ENCODE measurements at regions not wholly inside any gene's neighbourhood (a gene's known extent, or its start where the extent isn't known, plus 50 kb on each side); places are given as distances from the start of the nearest gene placed in this dataset.
"Not testable (repeated sequence)": the region's sequence is repeated elsewhere in the genome, so short reads cannot be mapped to it uniquely, and the experiment has no call there.

- no peak for DNase-seq
These were observed 172.1 kb upstream of the SLC7A11 start for GRCh38 chr4:138414202-138414601.

GRCh38 chr4:138413273-138413672 lies 171.1 kb upstream of the SLC7A11 start:
- no peak for DNase-seq

GRCh38 chr4:138412847-138413246 lies 170.7 kb upstream of the SLC7A11 start:
- DNase-seq = no peak

GRCh38 chr4:138410266-138410665 lies 168.1 kb upstream of the SLC7A11 start:
- no peak for DNase-seq

GRCh38 chr4:138409670-138410069 lies 167.5 kb upstream of the SLC7A11 start:
- DNase-seq = no peak

GRCh38 chr4:138408758-138409157 lies 166.6 kb upstream of the SLC7A11 start:
- no peak for DNase-seq

- DNase-seq = no peak
These were observed 165.2 kb upstream of the SLC7A11 start for GRCh38 chr4:138407329-138407728.

GRCh38 chr4:138406876-138407275 lies 164.7 kb upstream of the SLC7A11 start:
- no peak for DNase-seq

GRCh38 chr4:138405934-138406567 lies 163.9 kb upstream of the SLC7A11 start:
- DNase-seq = no peak

GRCh38 chr4:138405466-138405891 lies 163.3 kb upstream of the SLC7A11 start:
- no peak for DNase-seq

GRCh38 chr4:138404801-138405200 lies 162.7 kb upstream of the SLC7A11 start:
- no peak for DNase-seq

- DNase-seq = no peak
These were observed 162.1 kb upstream of the SLC7A11 start for GRCh38 chr4:138404251-138404650.

GRCh38 chr4:138401334-138401733 lies 159.2 kb upstream of the SLC7A11 start:
- DNase-seq = no peak

- no peak for DNase-seq
These were observed 158.4 kb upstream of the SLC7A11 start for GRCh38 chr4:138400543-138400942.

- no peak for DNase-seq
These were observed 157.9 kb upstream of the SLC7A11 start for GRCh38 chr4:138400066-138400465.

- no peak for DNase-seq
These were observed 156.9 kb upstream of the SLC7A11 start for GRCh38 chr4:138399081-138399480.

- DNase-seq = no peak
These were observed 156.2 kb upstream of the SLC7A11 start for GRCh38 chr4:138398322-138398721.

- no peak for DNase-seq
These were observed 151.9 kb upstream of the SLC7A11 start for GRCh38 chr4:138393886-138394610.

GRCh38 chr4:138392751-138393308 lies 150.7 kb upstream of the SLC7A11 start:
- no peak for DNase-seq

- DNase-seq = no peak
These were observed 148.0 kb upstream of the SLC7A11 start for GRCh38 chr4:138389976-138390685.

- DNase-seq = no peak
These were observed 132.8 kb upstream of the SLC7A11 start for GRCh38 chr4:138374947-138375346.

GRCh38 chr4:138367942-138368341 lies 125.8 kb upstream of the SLC7A11 start:
- DNase-seq = no peak

GRCh38 chr4:138352446-138352845 lies 110.3 kb upstream of the SLC7A11 start:
- DNase-seq = not testable (repeated sequence)

- peak; percentile 2 to 8 for DNase-seq
These were observed 105.9 kb upstream of the SLC7A11 start for GRCh38 chr4:138348055-138348454.

All from SW 1271 (cell line).